ENCODE measurements at regions not wholly inside any gene's neighbourhood (a gene's known extent, or its start where the extent isn't known, plus 50 kb on each side); places are given as distances from the start of the nearest gene placed in this dataset.

DNA sequence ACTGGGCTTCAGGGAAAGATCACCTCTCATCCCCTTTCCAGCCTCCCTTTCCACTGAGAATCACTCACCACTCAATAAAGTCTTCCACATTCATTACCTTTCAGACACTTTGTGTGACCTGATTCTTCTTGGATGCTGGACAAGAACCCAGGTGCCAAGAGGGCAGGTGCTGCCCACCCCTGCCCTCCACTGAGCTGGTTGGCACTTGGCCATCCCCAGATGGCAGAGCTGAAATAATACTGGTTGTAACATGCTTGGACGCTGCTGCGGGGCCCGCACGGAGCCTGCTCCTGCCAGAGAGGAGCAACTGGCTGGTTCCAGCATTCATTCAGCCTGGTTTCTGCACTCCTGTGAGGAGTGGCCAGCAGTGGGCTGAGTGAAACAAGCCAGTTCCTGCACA lies 386.7 kb upstream of the CCDC196 start:
- Histone ChIP-seq H3K4me3 (no peak overlapping the region), H3K27ac (no peak overlapping the region), H3K36me3 (replicated peaks in 1 of 2) (no peaks in the 10 kb centered on the region), H3K9me3 (replicated peaks in 1 of 3) (no peaks in the 10 kb centered on the region), H3K4me1 (replicated peaks in 1 of 2) (no peaks in the 10 kb centered on the region), H3K27me3 (no peaks in the 10 kb centered on the region)
- TF ChIP-seq, protein P1, sequence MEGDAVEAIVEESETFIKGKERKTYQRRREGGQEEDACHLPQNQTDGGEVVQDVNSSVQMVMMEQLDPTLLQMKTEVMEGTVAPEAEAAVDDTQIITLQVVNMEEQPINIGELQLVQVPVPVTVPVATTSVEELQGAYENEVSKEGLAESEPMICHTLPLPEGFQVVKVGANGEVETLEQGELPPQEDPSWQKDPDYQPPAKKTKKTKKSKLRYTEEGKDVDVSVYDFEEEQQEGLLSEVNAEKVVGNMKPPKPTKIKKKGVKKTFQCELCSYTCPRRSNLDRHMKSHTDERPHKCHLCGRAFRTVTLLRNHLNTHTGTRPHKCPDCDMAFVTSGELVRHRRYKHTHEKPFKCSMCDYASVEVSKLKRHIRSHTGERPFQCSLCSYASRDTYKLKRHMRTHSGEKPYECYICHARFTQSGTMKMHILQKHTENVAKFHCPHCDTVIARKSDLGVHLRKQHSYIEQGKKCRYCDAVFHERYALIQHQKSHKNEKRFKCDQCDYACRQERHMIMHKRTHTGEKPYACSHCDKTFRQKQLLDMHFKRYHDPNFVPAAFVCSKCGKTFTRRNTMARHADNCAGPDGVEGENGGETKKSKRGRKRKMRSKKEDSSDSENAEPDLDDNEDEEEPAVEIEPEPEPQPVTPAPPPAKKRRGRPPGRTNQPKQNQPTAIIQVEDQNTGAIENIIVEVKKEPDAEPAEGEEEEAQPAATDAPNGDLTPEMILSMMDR (IDR thresholded peaks at IDR 0.05), result no peak
- TF ChIP-seq POLR2A (IDR thresholded peaks at IDR 0.05), result no peak
- no peak for DNase-seq
- intact Hi-C loops (cut with DNase I), result no loop called here
- 79 to 100% (median 97%) methylated on average over 2 to 4 of the region's 4 CpGs for WGBS, 4 donors

DNA sequence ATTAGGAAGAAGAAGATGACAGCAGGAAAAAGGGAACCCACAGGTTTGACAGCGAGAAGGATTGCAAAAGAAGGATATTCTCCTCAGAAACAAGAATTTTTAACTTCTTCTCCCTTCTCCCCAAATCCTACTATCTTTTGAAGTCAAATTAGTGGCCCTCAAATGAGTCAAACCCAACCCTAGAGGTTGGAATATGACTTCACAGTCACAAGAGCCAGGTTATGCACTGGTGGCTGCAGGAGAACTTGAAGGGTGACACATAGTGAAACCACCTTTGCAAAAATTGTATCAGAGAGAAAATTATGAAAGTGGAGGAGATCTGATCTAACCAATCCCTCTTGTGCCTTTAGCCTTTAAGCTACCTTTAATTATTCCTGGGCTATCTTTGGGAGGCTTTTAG lies 386.2 kb upstream of the CCDC196 start:
- DNase-seq, result no peak
- TF ChIP-seq, protein P1 (IDR thresholded peaks at IDR 0.05), result no peak
- TF ChIP-seq POLR2A (IDR thresholded peaks at IDR 0.05), result no peak
- WGBS, 4 donors, result 90 to 97% (median 94%) methylated on average over 1 of the region's 1 CpG
- Histone ChIP-seq H3K9me3 (replicated peaks in 1 of 3) (no peaks in the 10 kb centered on the region), H3K27me3 (no peaks in the 10 kb centered on the region), H3K4me3 (no peak overlapping the region), H3K4me1 (replicated peaks in 1 of 2) (no peaks in the 10 kb centered on the region), H3K27ac (no peak overlapping the region), H3K36me3 (replicated peaks in 1 of 2) (no peaks in the 10 kb centered on the region)
- intact Hi-C loops (cut with DNase I), result no loop called here

DNA sequence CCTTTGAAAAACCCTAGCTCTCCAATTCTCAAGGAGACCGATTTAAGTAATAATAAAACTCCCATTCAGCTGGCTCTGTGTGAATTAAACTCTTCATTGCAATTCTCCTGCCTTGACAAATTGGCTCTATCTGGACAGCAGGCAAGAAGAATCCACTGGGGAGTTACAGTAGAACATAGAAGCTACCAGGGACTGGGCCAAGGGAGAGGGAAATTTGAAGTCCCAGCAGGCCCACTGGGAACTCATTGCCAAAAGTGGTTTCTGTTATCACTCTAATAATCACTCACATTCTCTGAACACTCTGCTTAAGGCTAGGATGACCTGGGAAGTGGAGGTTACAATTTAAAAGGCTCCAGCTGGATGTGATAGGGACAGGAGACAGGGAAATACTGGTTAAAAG lies 384.5 kb upstream of the CCDC196 start:
- no peak for TF ChIP-seq POLR2A (IDR thresholded peaks at IDR 0.05)
- TF ChIP-seq, protein P1 (IDR thresholded peaks at IDR 0.05), result no peak
- WGBS, 4 donors, result 74 to 89% (median 79%) methylated on average over 1 of the region's 1 CpG
- Histone ChIP-seq H3K4me1 (replicated peaks in 1 of 2) (no peaks in the 10 kb centered on the region), H3K9me3 (replicated peaks in 1 of 3) (no peaks in the 10 kb centered on the region), H3K36me3 (replicated peaks in 1 of 2) (no peaks in the 10 kb centered on the region), H3K4me3 (no peak overlapping the region), H3K27me3 (no peaks in the 10 kb centered on the region), H3K27ac (no peak overlapping the region)
- intact Hi-C loops (cut with DNase I), result no loop called here
- DNase-seq, result peak in 4 of 7 donors; percentile 7 to 58 (median 28)

DNA sequence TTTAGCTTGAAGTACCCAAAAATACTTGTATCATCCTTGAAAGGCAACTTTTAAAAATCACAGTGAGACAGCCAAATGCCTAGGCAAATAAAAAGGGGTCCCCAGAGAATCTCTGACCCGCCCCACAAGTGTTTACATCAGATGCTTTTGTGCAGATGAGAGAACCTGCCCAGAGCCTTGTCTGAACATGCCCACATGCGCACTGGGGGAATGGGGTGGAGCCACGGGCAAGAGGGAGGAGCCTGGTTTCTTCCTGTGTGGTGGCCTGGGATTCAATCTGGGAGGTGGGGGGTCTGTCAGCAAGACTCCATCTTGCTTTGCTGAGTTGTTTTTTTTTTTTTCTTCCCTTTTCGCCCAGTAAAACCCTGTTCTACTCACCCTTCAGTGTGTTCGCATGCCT lies 381.7 kb upstream of the CCDC196 start:
- no peaks in the 10 kb centered on the region for H3K36me3 ChIP-seq (replicated peaks in 1 of 2)
- WGBS, 4 donors, result 85 to 93% (median 90%) methylated on average over 5 of the region's 5 CpGs
- no peaks in the 10 kb centered on the region for H3K27me3 ChIP-seq
- H3K4me1 ChIP-seq (replicated peaks in 1 of 2), result no peaks in the 10 kb centered on the region
- H3K4me3 ChIP-seq, result no peak overlapping the region
- H3K27ac ChIP-seq, result no peak overlapping the region
- TF ChIP-seq, protein P1 (IDR thresholded peaks at IDR 0.05), result no peak
- TF ChIP-seq POLR2A (IDR thresholded peaks at IDR 0.05), result no peak
- no peaks in the 10 kb centered on the region for H3K9me3 ChIP-seq (replicated peaks in 1 of 3)
- intact Hi-C loops (cut with DNase I), result no loop called here
- no peak for DNase-seq
